Ovary (tissue), 7 donors: ENCODE measurements at regions not wholly inside any gene's neighbourhood (a gene's known extent, or its start where the extent isn't known, plus 50 kb on each side); places are given as distances from the start of the nearest gene placed in this dataset.

Experiments
- DNase-seq, 5 donors: peaks; one replicate each; pipeline ENCODE4 v3.0.0-alpha.2; 2019 to 2020
- H3K27ac ChIP-seq, 2 donors: fragments of 200-600 bp; one replicate each; pipeline versions ENCODE4 v1.5.1 to v1.8.0; 2019 to 2022
- H3K27me3 ChIP-seq: fragments of 200-600 bp; one replicate; pipeline ENCODE4 v1.8.0; 2022
- H3K36me3 ChIP-seq: fragments of 200-600 bp; sonication (generic); one replicate; pipeline ENCODE4 v1.5.1; 2019
- H3K4me1 ChIP-seq: one replicate; pipeline ENCODE4 v1.8.1; 2013; ENCODE audit warnings: mild to moderate bottlenecking, moderate library complexity; ENCODE audit not compliant: insufficient read depth
- H3K4me3 ChIP-seq: fragments of 200-600 bp; sonication (generic); one replicate; pipeline ENCODE4 v1.5.1; 2017
- H3K9me3 ChIP-seq, 2 donors: fragments of 200-600 bp in 1 of 2; sonication (generic) in 1 of 2; one replicate each; pipeline versions ENCODE4 v1.5.1 to v1.8.1; 2013 to 2019; ENCODE audit warnings: mild to moderate bottlenecking in 1 of 2, moderate library complexity in 1 of 2
- CTCF ChIP-seq, 3 donors: fragments of 450-650 bp in 2 of 3; fragments of 200-600 bp in 1 of 3; IDR thresholded peaks; one replicate each; pipeline versions ENCODE4 v1.5.1 to v1.8.0; 2016 to 2022; ENCODE audit warnings: antibody characterized with exemption in 3 of 3, mild to moderate bottlenecking in 1 of 3
- EP300 ChIP-seq: sonication (generic); formaldehyde crosslinking; IDR thresholded peaks from one replicate; pipeline ENCODE4 v1.6.1; 2017; ENCODE audit warnings: antibody characterized with exemption
- POLR2A ChIP-seq: fragments of 450-650 bp; IDR thresholded peaks from one replicate; pipeline ENCODE4 v1.6.1; 2017; ENCODE audit warnings: antibody characterized with exemption, mild to moderate bottlenecking, moderate library complexity
- WGBS, 3 donors: extraction: QIAGEN DNeasy Blood & Tissue Kit in 1 of 3; methylation state at CpG; one replicate each; pipeline versions ENCODE4 v1.1.5 to v1.1.7; 2013 to 2017; 5-methylcytosine and 5-hydroxymethylcytosine counted together
- intact Hi-C, 4 donors: fragments of 100-400 bp; cut with DNase I; formaldehyde crosslinking; loops; one replicate each; pipeline versions ENCODE4 v1.11.0 to v1.15.1; 2022 to 2023
- donor health status: DM: no; HTN: no; CAD: no; lungs with moderate emphysema.
- donor health status: DM: no; HTN: no; CAD: no.
- donor health status: Bipolar disorder and iron deficiency.
- donor health status: DM: no; HTN: no; CAD: no.
- donor health status: DM: yes; HTN: yes; CAD: no.

GRCh38 chr7:130919316-130920103, 185.5 kb upstream of the KLF14 start:
- 73 to 86% (median 78%) methylated on average over 2 of the region's 2 CpGs for WGBS, 3 donors
- Histone ChIP-seq H3K4me3 (no peak overlapping the region), H3K27me3 (no peaks in the 10 kb centered on the region), H3K9me3 (no peaks in the 10 kb centered on the region), H3K4me1 (peaks cover 25% of the 10 kb centered on the region), H3K27ac (no peak overlapping the region), H3K36me3 (no peaks in the 10 kb centered on the region)
- TF ChIP-seq CTCF (IDR thresholded peaks at IDR 0.05) (no peak), POLR2A (no peak), EP300 (no peak)
- no peak for DNase-seq
- intact Hi-C loops = no loop called here

- Histone ChIP-seq H3K36me3 (no peaks in the 10 kb centered on the region), H3K9me3 (no peaks in the 10 kb centered on the region), H3K4me3 (no peak overlapping the region), H3K27me3 (no peaks in the 10 kb centered on the region), H3K27ac (peak overlapping the region in 1 of 2 donors; percentile 5), H3K4me1 (peaks cover 24% of the 10 kb centered on the region)
- TF ChIP-seq CTCF (IDR thresholded peaks at IDR 0.05) = no peak
- no peak for TF ChIP-seq POLR2A
- TF ChIP-seq EP300 = no peak
- no peak for DNase-seq
- intact Hi-C loops = no loop called here
- 63 to 67% (median 64%) methylated on average over 3 of the region's 3 CpGs for WGBS, 3 donors
Measured at GRCh38 chr7:130920122-130920521, 186.1 kb upstream of the KLF14 start.

- H3K9me3 ChIP-seq = no peaks in the 10 kb centered on the region
- peak overlapping the region; percentile 77 to 78 for H3K27ac ChIP-seq
- DNase-seq = peak; percentile 57 to 71 (median 66)
- H3K4me3 ChIP-seq = peak overlapping the region; percentile 6
- H3K36me3 ChIP-seq = no peaks in the 10 kb centered on the region
- 12 to 52% (median 27%) methylated on average over 23 of the region's 23 CpGs for WGBS, 3 donors
- peaks cover 15% of the 10 kb centered on the region for H3K4me1 ChIP-seq
- no peaks in the 10 kb centered on the region for H3K27me3 ChIP-seq
- no peak for TF ChIP-seq POLR2A
- TF ChIP-seq EP300 = no peak
- peak in 1 of 3 donors; percentile 30 for TF ChIP-seq CTCF (IDR thresholded peaks at IDR 0.05)
- intact Hi-C loops = no loop called here
Measured at GRCh38 chr7:130921391-130922180, 187.6 kb upstream of the KLF14 start.

DNA sequence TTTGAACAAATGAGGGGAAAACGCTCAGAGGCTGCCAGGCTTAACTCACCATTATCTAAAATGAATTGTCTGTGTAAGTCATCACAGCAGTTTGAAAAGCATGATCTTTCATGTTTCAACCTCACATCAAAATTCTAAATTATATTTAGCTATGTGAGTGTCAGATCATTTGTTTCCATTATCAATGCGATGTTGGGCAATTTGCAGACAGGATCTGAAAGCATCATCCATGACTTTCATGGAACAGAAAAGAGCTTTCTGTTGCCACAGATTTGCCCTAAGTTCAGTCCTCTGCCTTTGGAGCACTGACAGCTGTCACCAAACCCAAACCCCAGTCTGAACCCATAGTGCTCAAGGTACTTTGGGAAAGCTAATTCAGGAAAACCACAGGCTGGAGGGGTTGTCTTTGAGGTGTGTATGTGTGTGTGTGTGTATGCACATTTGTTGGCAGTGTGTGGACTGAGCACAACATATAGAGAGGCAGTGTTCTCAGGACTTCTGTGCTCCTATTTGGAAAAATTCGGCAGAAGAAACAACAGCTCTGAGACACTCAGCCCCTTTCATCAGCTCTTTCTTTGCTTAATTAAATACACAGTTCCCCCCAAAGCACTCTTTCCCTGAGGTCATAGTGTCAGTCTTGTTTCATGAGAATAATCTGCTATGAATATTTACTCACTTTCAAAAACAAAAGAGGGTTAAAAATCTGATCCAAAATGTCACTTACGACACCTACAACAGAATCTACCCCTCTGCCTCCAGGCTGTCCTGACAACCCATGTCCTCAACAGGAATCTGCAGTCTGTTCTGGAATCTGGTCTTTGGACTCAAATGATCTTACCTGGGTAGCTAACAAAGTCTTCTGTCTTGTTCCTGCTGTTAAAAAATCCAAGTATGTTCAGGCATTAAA, 188.5 kb upstream of the KLF14 start:
- no peak for DNase-seq
- 48 to 64% (median 52%) methylated on average over 4 of the region's 4 CpGs for WGBS, 3 donors
- Histone ChIP-seq H3K36me3 (no peaks in the 10 kb centered on the region), H3K9me3 (no peaks in the 10 kb centered on the region), H3K4me1 (peaks cover 11% of the 10 kb centered on the region), H3K27me3 (no peaks in the 10 kb centered on the region), H3K27ac (peak overlapping the region in 1 of 2 donors; percentile 78), H3K4me3 (no peak overlapping the region)
- intact Hi-C loops = no loop called here
- TF ChIP-seq EP300 = no peak
- TF ChIP-seq POLR2A = no peak
- no peak for TF ChIP-seq CTCF (IDR thresholded peaks at IDR 0.05)
